Mesothelial cell of epicardium (in vitro differentiated cells): ENCODE measurements at regions not wholly inside any gene's neighbourhood (a gene's known extent, or its start where the extent isn't known, plus 50 kb on each side); places are given as distances from the start of the nearest gene placed in this dataset.

ENCODE experiments used
- DNase-seq, 2 experiments: peaks; one replicate each; pipeline ENCODE4 v3.0.0; 2021; ENCODE audit warnings: low spot score in 2 of 2; ENCODE audit not compliant: unreplicated experiment in 2 of 2
- H3K27ac Mint-ChIP-seq: 2 replicates; pipeline ENCODE4 v1.8.0; 2021; ENCODE audit warnings: mixed read lengths
- H3K27me3 Mint-ChIP-seq: 2 replicates; pipeline ENCODE4 v1.8.0; 2021; ENCODE audit warnings: low read depth, mixed read lengths
- H3K36me3 Mint-ChIP-seq: 2 replicates; pipeline ENCODE4 v1.8.0; 2021; ENCODE audit warnings: mixed read lengths
- H3K4me1 Mint-ChIP-seq: 2 replicates; pipeline ENCODE4 v1.8.0; 2021; ENCODE audit warnings: mixed read lengths
- H3K4me3 Mint-ChIP-seq: 2 replicates; pipeline ENCODE4 v1.8.0; 2021; ENCODE audit warnings: mild to moderate bottlenecking, moderate library complexity, mixed read lengths
- H3K9me3 Mint-ChIP-seq: 2 replicates; pipeline ENCODE4 v1.8.0; 2021; ENCODE audit warnings: mixed read lengths
- TF ChIP-seq, protein P1 (sequence below): fragments of 200-600 bp; sonication (generic); IDR thresholded peaks from one replicate; pipeline ENCODE4 v1.5.0; 2021; ENCODE audit warnings: antibody characterized with exemption; ENCODE audit not compliant: unreplicated experiment

- H3K36me3 Mint-ChIP-seq, result peaks cover 2% of the 10 kb centered on the region
- H3K4me1 Mint-ChIP-seq, result no peaks in the 10 kb centered on the region
- no peaks in the 10 kb centered on the region for H3K27me3 Mint-ChIP-seq
- H3K4me3 Mint-ChIP-seq, result no peak overlapping the region
- DNase-seq, result no peak
- TF ChIP-seq, protein P1, sequence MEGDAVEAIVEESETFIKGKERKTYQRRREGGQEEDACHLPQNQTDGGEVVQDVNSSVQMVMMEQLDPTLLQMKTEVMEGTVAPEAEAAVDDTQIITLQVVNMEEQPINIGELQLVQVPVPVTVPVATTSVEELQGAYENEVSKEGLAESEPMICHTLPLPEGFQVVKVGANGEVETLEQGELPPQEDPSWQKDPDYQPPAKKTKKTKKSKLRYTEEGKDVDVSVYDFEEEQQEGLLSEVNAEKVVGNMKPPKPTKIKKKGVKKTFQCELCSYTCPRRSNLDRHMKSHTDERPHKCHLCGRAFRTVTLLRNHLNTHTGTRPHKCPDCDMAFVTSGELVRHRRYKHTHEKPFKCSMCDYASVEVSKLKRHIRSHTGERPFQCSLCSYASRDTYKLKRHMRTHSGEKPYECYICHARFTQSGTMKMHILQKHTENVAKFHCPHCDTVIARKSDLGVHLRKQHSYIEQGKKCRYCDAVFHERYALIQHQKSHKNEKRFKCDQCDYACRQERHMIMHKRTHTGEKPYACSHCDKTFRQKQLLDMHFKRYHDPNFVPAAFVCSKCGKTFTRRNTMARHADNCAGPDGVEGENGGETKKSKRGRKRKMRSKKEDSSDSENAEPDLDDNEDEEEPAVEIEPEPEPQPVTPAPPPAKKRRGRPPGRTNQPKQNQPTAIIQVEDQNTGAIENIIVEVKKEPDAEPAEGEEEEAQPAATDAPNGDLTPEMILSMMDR, result no peak
- H3K9me3 Mint-ChIP-seq, result peaks cover 27% of the 10 kb centered on the region
- H3K27ac Mint-ChIP-seq, result no peak overlapping the region
These were observed 137.1 kb upstream of the ADAMTS19 start for GRCh38 chr5:129322968-129323367.

GRCh38 chr5:129341306-129341705 is 118.8 kb upstream of the ADAMTS19 start:
- H3K4me1 Mint-ChIP-seq, result peaks cover 25% of the 10 kb centered on the region
- no peak overlapping the region for H3K4me3 Mint-ChIP-seq
- TF ChIP-seq, protein P1, result no peak
- no peak for DNase-seq
- H3K9me3 Mint-ChIP-seq, result peaks cover 11% of the 10 kb centered on the region
- no peak overlapping the region for H3K27ac Mint-ChIP-seq
- H3K27me3 Mint-ChIP-seq, result no peaks in the 10 kb centered on the region
- H3K36me3 Mint-ChIP-seq, result no peaks in the 10 kb centered on the region

GRCh38 chr5:129342796-129343195 is 117.3 kb upstream of the ADAMTS19 start:
- Mint-ChIP-seq H3K27ac (no peak overlapping the region), H3K36me3 (no peaks in the 10 kb centered on the region), H3K4me1 (peaks cover 25% of the 10 kb centered on the region), H3K9me3 (peaks cover 16% of the 10 kb centered on the region), H3K4me3 (no peak overlapping the region), H3K27me3 (no peaks in the 10 kb centered on the region)
- no peak for DNase-seq
- TF ChIP-seq, protein P1, result no peak

DNA sequence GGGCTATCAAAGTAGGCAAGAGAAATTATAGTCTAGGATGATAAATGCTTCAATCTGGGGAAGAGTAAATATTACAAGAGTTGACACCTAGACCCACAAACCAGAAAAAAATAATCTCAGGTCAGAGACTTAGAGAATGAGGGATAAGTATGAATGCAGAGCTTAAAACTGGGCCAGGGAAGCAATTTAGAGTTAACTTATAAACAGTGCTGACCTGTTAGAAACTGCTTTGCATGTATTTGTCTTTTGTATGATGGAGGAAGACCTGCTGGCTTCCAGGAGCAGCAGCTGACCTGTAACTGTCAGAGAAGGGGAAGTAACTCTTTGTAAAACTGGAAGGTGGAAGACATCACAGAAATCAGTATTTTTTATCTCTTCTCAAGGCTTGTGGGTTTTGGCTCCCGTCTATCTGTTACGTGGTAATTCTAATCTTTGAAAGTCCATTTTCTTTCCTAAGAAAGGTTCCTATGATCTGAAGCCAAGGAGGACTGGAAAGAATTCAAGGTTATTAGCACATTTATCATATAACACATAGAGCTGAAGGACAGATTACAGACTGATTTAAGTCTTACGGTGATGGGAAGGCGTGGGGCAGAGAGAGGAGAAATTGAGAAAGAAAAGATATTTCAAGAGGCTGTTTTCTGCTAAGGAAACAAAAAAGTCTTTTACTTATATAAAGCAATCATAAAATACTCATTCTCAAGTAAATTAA is 114.7 kb upstream of the ADAMTS19 start:
- DNase-seq, result no peak
- no peak overlapping the region for H3K4me3 Mint-ChIP-seq
- peaks cover 25% of the 10 kb centered on the region for H3K4me1 Mint-ChIP-seq
- H3K36me3 Mint-ChIP-seq, result peaks cover 7% of the 10 kb centered on the region
- TF ChIP-seq, protein P1, result no peak
- H3K9me3 Mint-ChIP-seq, result peaks cover 34% of the 10 kb centered on the region
- H3K27ac Mint-ChIP-seq, result peak overlapping the region; percentile 76
- H3K27me3 Mint-ChIP-seq, result no peaks in the 10 kb centered on the region

- no peak overlapping the region for H3K27ac Mint-ChIP-seq
- H3K4me1 Mint-ChIP-seq, result peaks cover 8% of the 10 kb centered on the region
- H3K4me3 Mint-ChIP-seq, result no peak overlapping the region
- H3K9me3 Mint-ChIP-seq, result peaks cover 9% of the 10 kb centered on the region
- H3K36me3 Mint-ChIP-seq, result no peaks in the 10 kb centered on the region
- no peaks in the 10 kb centered on the region for H3K27me3 Mint-ChIP-seq
- TF ChIP-seq, protein P1, result no peak
- no peak for DNase-seq
These were observed 103.3 kb upstream of the ADAMTS19 start for GRCh38 chr5:129356846-129357245.
